Stimulated activated naive CD8-positive, alpha-beta T cell treated with anti-CD3 and anti-CD28 coated beads, Interleukin-15, amount 100 ng/mL, for 72 hours (primary cell): ENCODE measurements at regions not wholly inside any gene's neighbourhood (a gene's known extent, or its start where the extent isn't known, plus 50 kb on each side); places are given as distances from the start of the nearest gene placed in this dataset.
"Not testable (repeated sequence)": the region's sequence is repeated elsewhere in the genome, so short reads cannot be mapped to it uniquely, and the experiment has no call there.

Experiments used
- ATAC-seq: fragments of 150-1000 bp; cut with Tn5 transposase; 2 replicates; pipeline ENCODE4 v1.10.0; 2021; ENCODE audit warnings: mild to moderate bottlenecking, moderate library complexity
- DNase-seq, 2 donors: peaks; one replicate each; pipeline ENCODE4 v3.0.0; 2021 to 2022
- H3K27ac Mint-ChIP-seq, 2 donors: one replicate each; pipeline ENCODE4 v1.8.0; 2022; ENCODE audit warnings: mild to moderate bottlenecking in 2 of 2, mixed read lengths in 2 of 2, moderate library complexity in 2 of 2
- H3K27me3 Mint-ChIP-seq: one replicate; pipeline ENCODE4 v1.8.0; 2022; ENCODE audit warnings: mixed read lengths
- H3K4me1 Mint-ChIP-seq: one replicate; pipeline ENCODE4 v1.8.0; 2022; ENCODE audit warnings: mild to moderate bottlenecking, mixed read lengths
- H3K4me3 Mint-ChIP-seq, 2 donors: one replicate each; pipeline ENCODE4 v1.8.0; 2022; ENCODE audit warnings: mild to moderate bottlenecking in 2 of 2, mixed read lengths in 2 of 2, moderate library complexity in 1 of 2
- H3K9me3 Mint-ChIP-seq, 2 donors: one replicate each; pipeline ENCODE4 v1.8.0; 2022; ENCODE audit warnings: mixed read lengths in 2 of 2

- ATAC-seq (no peak), DNase-seq (no peak)
- H3K27ac Mint-ChIP-seq: no peak overlapping the region
- peaks cover 8% of the 10 kb centered on the region for H3K27me3 Mint-ChIP-seq
- H3K4me1 Mint-ChIP-seq: peaks cover 12% of the 10 kb centered on the region
- H3K4me3 Mint-ChIP-seq: no peak overlapping the region
- H3K9me3 Mint-ChIP-seq: peaks cover 4 to 13% of the 10 kb centered on the region in 2 donors
Measured at GRCh38 chr6:148602136-148602535, 144.7 kb upstream of the UST start.

GRCh38 chr6:148608199-148608951, 138.5 kb upstream of the UST start:
- H3K9me3 Mint-ChIP-seq: no peaks in the 10 kb centered on the region
- H3K4me3 Mint-ChIP-seq: no peak overlapping the region
- peaks cover 8% of the 10 kb centered on the region for H3K27me3 Mint-ChIP-seq
- DNase-seq (no peak), ATAC-seq (no peak)
- H3K27ac Mint-ChIP-seq: no peak overlapping the region
- H3K4me1 Mint-ChIP-seq: no peaks in the 10 kb centered on the region

GRCh38 chr6:148611213-148611612, 135.6 kb upstream of the UST start:
- no peaks in the 10 kb centered on the region for H3K4me1 Mint-ChIP-seq
- no peaks in the 10 kb centered on the region for H3K9me3 Mint-ChIP-seq
- DNase-seq (no peak), ATAC-seq (no peak)
- no peak overlapping the region for H3K27ac Mint-ChIP-seq
- H3K4me3 Mint-ChIP-seq: no peak overlapping the region
- peaks cover under 1% of the 10 kb centered on the region for H3K27me3 Mint-ChIP-seq

- no peaks in the 10 kb centered on the region for H3K9me3 Mint-ChIP-seq
- ATAC-seq: no peak
- H3K4me1 Mint-ChIP-seq: no peaks in the 10 kb centered on the region
- H3K27ac Mint-ChIP-seq: no peak overlapping the region
- DNase-seq: no peak
- H3K27me3 Mint-ChIP-seq: no peaks in the 10 kb centered on the region
- no peak overlapping the region for H3K4me3 Mint-ChIP-seq
Measured at GRCh38 chr6:148612043-148612442, 134.8 kb upstream of the UST start.

- peaks cover 2% of the 10 kb centered on the region for H3K27me3 Mint-ChIP-seq
- no peaks in the 10 kb centered on the region for H3K9me3 Mint-ChIP-seq
- no peak overlapping the region for H3K4me3 Mint-ChIP-seq
- no peaks in the 10 kb centered on the region for H3K4me1 Mint-ChIP-seq
- no peak for ATAC-seq
- no peak for DNase-seq
- H3K27ac Mint-ChIP-seq: no peak overlapping the region
Measured at GRCh38 chr6:148614602-148615001, 132.2 kb upstream of the UST start.

- Mint-ChIP-seq H3K27me3 (peaks cover 7% of the 10 kb centered on the region), H3K4me1 (no peaks in the 10 kb centered on the region), H3K9me3 (no peaks in the 10 kb centered on the region), H3K27ac (no peak overlapping the region), H3K4me3 (no peak overlapping the region)
- DNase-seq (no peak), ATAC-seq (no peak)
Measured at GRCh38 chr6:148616841-148617240, 130.0 kb upstream of the UST start.

GRCh38 chr6:148617530-148617929, 129.3 kb upstream of the UST start:
- H3K9me3 Mint-ChIP-seq: no peaks in the 10 kb centered on the region
- no peak for DNase-seq
- H3K27me3 Mint-ChIP-seq: peaks cover 7% of the 10 kb centered on the region

GRCh38 chr6:148619891-148620290, 126.9 kb upstream of the UST start:
- ATAC-seq (no peak), DNase-seq (no peak)
- no peaks in the 10 kb centered on the region for H3K4me1 Mint-ChIP-seq
- H3K27ac Mint-ChIP-seq: no peak overlapping the region
- no peak overlapping the region for H3K4me3 Mint-ChIP-seq
- H3K27me3 Mint-ChIP-seq: peaks cover 23% of the 10 kb centered on the region
- H3K9me3 Mint-ChIP-seq: no peaks in the 10 kb centered on the region

More at GRCh38 chr6:148617530-148617929, 129.3 kb upstream of the UST start:
- H3K4me3 Mint-ChIP-seq: no peak overlapping the region
- no peak for ATAC-seq
- no peak overlapping the region for H3K27ac Mint-ChIP-seq
- no peaks in the 10 kb centered on the region for H3K4me1 Mint-ChIP-seq

GRCh38 chr6:148620579-148621298, 126.1 kb upstream of the UST start:
- H3K4me3 Mint-ChIP-seq: no peak overlapping the region
- H3K4me1 Mint-ChIP-seq: no peaks in the 10 kb centered on the region
- ATAC-seq: no peak
- H3K9me3 Mint-ChIP-seq: no peaks in the 10 kb centered on the region
- peaks cover 23% of the 10 kb centered on the region for H3K27me3 Mint-ChIP-seq
- H3K27ac Mint-ChIP-seq: no peak overlapping the region
- no peak for DNase-seq

- Mint-ChIP-seq H3K9me3 (no peaks in the 10 kb centered on the region), H3K4me1 (peaks cover 6% of the 10 kb centered on the region), H3K4me3 (no peak overlapping the region), H3K27me3 (peaks cover 16% of the 10 kb centered on the region), H3K27ac (no peak overlapping the region)
- no peak for DNase-seq
- ATAC-seq: no peak
Measured at GRCh38 chr6:148625609-148626008, 121.2 kb upstream of the UST start.

GRCh38 chr6:148628251-148628650, 118.6 kb upstream of the UST start:
- ATAC-seq (no peak), DNase-seq (no peak)
- no peak overlapping the region for H3K27ac Mint-ChIP-seq
- H3K4me1 Mint-ChIP-seq: peaks cover 6% of the 10 kb centered on the region
- no peak overlapping the region for H3K4me3 Mint-ChIP-seq
- H3K9me3 Mint-ChIP-seq: no peaks in the 10 kb centered on the region
- peaks cover 12% of the 10 kb centered on the region for H3K27me3 Mint-ChIP-seq

GRCh38 chr6:148629181-148629580, 117.6 kb upstream of the UST start:
- no peak overlapping the region for H3K4me3 Mint-ChIP-seq
- no peak overlapping the region for H3K27ac Mint-ChIP-seq
- no peak for DNase-seq
- peaks cover 6% of the 10 kb centered on the region for H3K4me1 Mint-ChIP-seq
- no peak for ATAC-seq
- no peaks in the 10 kb centered on the region for H3K9me3 Mint-ChIP-seq
- H3K27me3 Mint-ChIP-seq: peaks cover 2% of the 10 kb centered on the region

- Mint-ChIP-seq H3K27ac (no peak overlapping the region), H3K27me3 (no peaks in the 10 kb centered on the region), H3K4me3 (no peak overlapping the region), H3K4me1 (peaks cover 6% of the 10 kb centered on the region), H3K9me3 (no peaks in the 10 kb centered on the region)
- ATAC-seq: no peak
- no peak for DNase-seq
Measured at GRCh38 chr6:148629592-148630465, 117.0 kb upstream of the UST start.

- Mint-ChIP-seq H3K27me3 (peaks cover 5% of the 10 kb centered on the region), H3K27ac (no peak overlapping the region), H3K4me1 (peaks cover 8% of the 10 kb centered on the region), H3K9me3 (no peaks in the 10 kb centered on the region), H3K4me3 (no peak overlapping the region)
- ATAC-seq (no peak), DNase-seq (no peak)
Measured at GRCh38 chr6:148635070-148635743, 111.6 kb upstream of the UST start.

- DNase-seq, H3K4me3 Mint-ChIP-seq, H3K4me1 Mint-ChIP-seq, ATAC-seq, H3K9me3 Mint-ChIP-seq, H3K27me3 Mint-ChIP-seq, H3K27ac Mint-ChIP-seq: not testable (repeated sequence)
Measured at GRCh38 chr6:148641836-148642235, 105.0 kb upstream of the UST start.
